ENCODE measurements at regions not wholly inside any gene's neighbourhood (a gene's known extent, or its start where the extent isn't known, plus 50 kb on each side); places are given as distances from the start of the nearest gene placed in this dataset.
"Not testable (repeated sequence)": the region's sequence is repeated elsewhere in the genome, so short reads cannot be mapped to it uniquely, and the experiment has no call there.

GRCh38 chr7:149714081-149714909 lies 59.1 kb downstream of the ZNF467 start:
- Histone ChIP-seq H3K4me3 (ENCODE audit: low read length) (peak overlapping the region; percentile 84), H3K9ac (ENCODE audit: low read length) (peak overlapping the region; percentile 81), H3K27me3 (replicated peaks; ENCODE audit: control insufficient read depth, insufficient read depth, low read length) (no peaks in the 10 kb centered on the region), H3K36me3 (ENCODE audit: control insufficient read depth, insufficient read depth, low read length, severe bottlenecking) (no peaks in the 10 kb centered on the region), H3K4me1 (ENCODE audit: control insufficient read depth, insufficient read depth, low read length) (peaks cover 14% of the 10 kb centered on the region), H3K9me3 (ENCODE audit: control insufficient read depth, low read length) (peaks cover 20% of the 10 kb centered on the region)
- peak; percentile 97 for DNase-seq (ENCODE audit: low read depth)

GRCh38 chr7:149713731-149714068 lies 59.7 kb downstream of the ZNF467 start:
- H3K4me1 ChIP-seq (ENCODE audit: control insufficient read depth, insufficient read depth, low read length), result peaks cover 14% of the 10 kb centered on the region
- no peak for DNase-seq (ENCODE audit: low read depth)
- peak overlapping the region; percentile 84 for H3K4me3 ChIP-seq (ENCODE audit: low read length)
- H3K27me3 ChIP-seq (replicated peaks; ENCODE audit: control insufficient read depth, insufficient read depth, low read length), result no peaks in the 10 kb centered on the region
- H3K36me3 ChIP-seq (ENCODE audit: control insufficient read depth, insufficient read depth, low read length, severe bottlenecking), result no peaks in the 10 kb centered on the region
- H3K9me3 ChIP-seq (ENCODE audit: control insufficient read depth, low read length), result peaks cover 21% of the 10 kb centered on the region
- peak overlapping the region; percentile 81 for H3K9ac ChIP-seq (ENCODE audit: low read length)

DNA sequence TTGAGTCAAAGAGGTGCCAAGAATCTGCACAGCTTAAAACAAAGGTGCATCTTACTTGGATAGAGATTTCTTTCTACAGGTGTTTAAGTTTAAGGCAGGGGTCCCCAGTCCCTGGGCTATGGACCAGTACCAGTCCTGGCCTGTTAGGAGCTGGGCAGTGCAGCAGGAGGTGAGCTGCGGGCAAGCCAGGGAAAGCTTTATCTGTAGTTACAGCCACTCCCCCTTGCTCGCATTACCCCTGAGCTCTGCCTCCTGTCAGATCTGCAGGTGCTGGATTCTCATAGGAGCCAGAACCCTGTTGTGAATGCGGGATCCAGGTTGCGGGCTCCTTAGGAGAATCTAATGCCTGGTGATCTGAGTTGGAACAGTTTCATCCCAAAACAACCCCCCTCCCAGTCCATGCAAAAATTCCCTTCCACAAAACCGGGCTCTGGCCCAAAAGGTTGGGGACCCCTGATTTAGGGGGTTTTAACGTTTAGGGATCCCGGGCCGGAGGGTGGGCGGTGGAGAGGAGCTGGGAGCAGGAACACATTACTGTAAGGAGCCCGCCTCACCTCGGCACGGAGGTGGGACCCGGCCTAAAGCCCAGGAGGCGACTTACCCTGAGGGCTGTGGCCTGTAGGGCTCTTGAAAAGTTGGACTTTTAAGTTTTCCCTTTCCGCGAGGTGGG lies 60.2 kb downstream of the ZNF467 start:
- Histone ChIP-seq H3K9ac (ENCODE audit: low read length) (no peak overlapping the region), H3K27me3 (replicated peaks; ENCODE audit: control insufficient read depth, insufficient read depth, low read length) (no peaks in the 10 kb centered on the region), H3K4me1 (ENCODE audit: control insufficient read depth, insufficient read depth, low read length) (peaks cover 14% of the 10 kb centered on the region), H3K9me3 (ENCODE audit: control insufficient read depth, low read length) (peaks cover 23% of the 10 kb centered on the region), H3K36me3 (ENCODE audit: control insufficient read depth, insufficient read depth, low read length, severe bottlenecking) (no peaks in the 10 kb centered on the region), H3K4me3 (ENCODE audit: low read length) (no peak overlapping the region)
- no peak for DNase-seq (ENCODE audit: low read depth)

- Histone ChIP-seq H3K27me3 (replicated peaks; ENCODE audit: control insufficient read depth, insufficient read depth, low read length) (peaks cover 9% of the 10 kb centered on the region), H3K36me3 (ENCODE audit: control insufficient read depth, insufficient read depth, low read length, severe bottlenecking) (no peaks in the 10 kb centered on the region), H3K9me3 (ENCODE audit: control insufficient read depth, low read length) (peaks cover 23% of the 10 kb centered on the region), H3K9ac (ENCODE audit: low read length) (no peak overlapping the region), H3K4me1 (ENCODE audit: control insufficient read depth, insufficient read depth, low read length) (no peaks in the 10 kb centered on the region), H3K4me3 (ENCODE audit: low read length) (no peak overlapping the region)
- no peak for DNase-seq (ENCODE audit: low read depth)
Measured at GRCh38 chr7:149708026-149708425, 65.4 kb downstream of the ZNF467 start.

DNA sequence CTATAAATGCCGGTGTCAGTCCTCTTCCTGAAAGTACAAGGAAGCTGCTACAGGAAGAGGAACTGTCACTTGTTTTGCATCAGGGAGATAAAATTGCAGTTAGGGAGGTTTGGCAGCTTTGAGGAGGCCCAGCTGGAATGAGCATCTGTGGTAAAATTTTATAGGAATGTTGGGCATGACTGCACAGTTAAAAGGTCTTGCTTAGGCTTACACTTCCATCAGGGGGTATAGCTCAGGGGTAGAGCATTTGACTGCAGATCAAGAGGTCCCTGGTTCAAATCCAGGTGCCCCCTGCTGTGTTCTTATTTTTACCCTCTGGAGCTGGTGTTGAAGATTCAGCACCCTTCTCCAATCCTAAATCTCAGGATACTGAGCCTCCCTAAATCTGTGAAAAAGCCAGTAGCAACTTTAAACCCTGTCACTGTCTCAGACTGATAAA lies 65.9 kb downstream of the ZNF467 start:
- H3K27me3 ChIP-seq (replicated peaks; ENCODE audit: control insufficient read depth, insufficient read depth, low read length), result peaks cover 14% of the 10 kb centered on the region
- peaks cover 23% of the 10 kb centered on the region for H3K9me3 ChIP-seq (ENCODE audit: control insufficient read depth, low read length)
- DNase-seq (ENCODE audit: low read depth), result no peak
- H3K4me3 ChIP-seq (ENCODE audit: low read length), result no peak overlapping the region
- H3K9ac ChIP-seq (ENCODE audit: low read length), result no peak overlapping the region
- H3K4me1 ChIP-seq (ENCODE audit: control insufficient read depth, insufficient read depth, low read length), result no peaks in the 10 kb centered on the region
- H3K36me3 ChIP-seq (ENCODE audit: control insufficient read depth, insufficient read depth, low read length, severe bottlenecking), result no peaks in the 10 kb centered on the region

- Histone ChIP-seq H3K9me3 (ENCODE audit: control insufficient read depth, low read length) (peaks cover 16% of the 10 kb centered on the region), H3K9ac (ENCODE audit: low read length) (no peak overlapping the region), H3K36me3 (ENCODE audit: control insufficient read depth, insufficient read depth, low read length, severe bottlenecking) (no peaks in the 10 kb centered on the region), H3K4me3 (ENCODE audit: low read length) (no peak overlapping the region), H3K27me3 (replicated peaks; ENCODE audit: control insufficient read depth, insufficient read depth, low read length) (peaks cover 16% of the 10 kb centered on the region), H3K4me1 (ENCODE audit: control insufficient read depth, insufficient read depth, low read length) (no peaks in the 10 kb centered on the region)
- DNase-seq (ENCODE audit: low read depth), result no peak
Measured at GRCh38 chr7:149706398-149706797, 67.0 kb downstream of the ZNF467 start.

- Histone ChIP-seq H3K9ac (ENCODE audit: low read length) (no peak overlapping the region), H3K36me3 (ENCODE audit: control insufficient read depth, insufficient read depth, low read length, severe bottlenecking) (no peaks in the 10 kb centered on the region)
- DNase-seq (ENCODE audit: low read depth), result peak; percentile 48
Measured at GRCh38 chr7:149704507-149704906, 68.9 kb downstream of the ZNF467 start.

GRCh38 chr7:149703044-149703650 lies 70.2 kb downstream of the ZNF467 start:
- H3K9me3 ChIP-seq (ENCODE audit: control insufficient read depth, low read length), result peaks cover 5% of the 10 kb centered on the region
- no peak overlapping the region for H3K9ac ChIP-seq (ENCODE audit: low read length)
- DNase-seq (ENCODE audit: low read depth), result no peak

More at GRCh38 chr7:149704507-149704906, 68.9 kb downstream of the ZNF467 start:
- peaks cover 16% of the 10 kb centered on the region for H3K27me3 ChIP-seq (replicated peaks; ENCODE audit: control insufficient read depth, insufficient read depth, low read length)
- H3K4me3 ChIP-seq (ENCODE audit: low read length), result no peak overlapping the region
- H3K9me3 ChIP-seq (ENCODE audit: control insufficient read depth, low read length), result peaks cover 3% of the 10 kb centered on the region
- H3K4me1 ChIP-seq (ENCODE audit: control insufficient read depth, insufficient read depth, low read length), result no peaks in the 10 kb centered on the region

GRCh38 chr7:149701495-149702240 lies 71.7 kb downstream of the ZNF467 start:
- no peak overlapping the region for H3K4me3 ChIP-seq (ENCODE audit: low read length)
- DNase-seq (ENCODE audit: low read depth), result no peak
- H3K4me1 ChIP-seq (ENCODE audit: control insufficient read depth, insufficient read depth, low read length), result no peaks in the 10 kb centered on the region
- H3K9me3 ChIP-seq (ENCODE audit: control insufficient read depth, low read length), result peaks cover 12% of the 10 kb centered on the region
- peaks cover 10% of the 10 kb centered on the region for H3K27me3 ChIP-seq (replicated peaks; ENCODE audit: control insufficient read depth, insufficient read depth, low read length)
- no peaks in the 10 kb centered on the region for H3K36me3 ChIP-seq (ENCODE audit: control insufficient read depth, insufficient read depth, low read length, severe bottlenecking)
- no peak overlapping the region for H3K9ac ChIP-seq (ENCODE audit: low read length)

More at GRCh38 chr7:149703044-149703650, 70.2 kb downstream of the ZNF467 start:
- Histone ChIP-seq H3K4me3 (ENCODE audit: low read length) (no peak overlapping the region), H3K27me3 (replicated peaks; ENCODE audit: control insufficient read depth, insufficient read depth, low read length) (peaks cover 16% of the 10 kb centered on the region), H3K36me3 (ENCODE audit: control insufficient read depth, insufficient read depth, low read length, severe bottlenecking) (no peaks in the 10 kb centered on the region), H3K4me1 (ENCODE audit: control insufficient read depth, insufficient read depth, low read length) (no peaks in the 10 kb centered on the region)

- not testable (repeated sequence) for DNase-seq (ENCODE audit: low read depth); H3K9ac ChIP-seq (ENCODE audit: low read length); H3K36me3 ChIP-seq (ENCODE audit: control insufficient read depth, insufficient read depth, low read length, severe bottlenecking); H3K27me3 ChIP-seq (replicated peaks; ENCODE audit: control insufficient read depth, insufficient read depth, low read length); H3K4me1 ChIP-seq (ENCODE audit: control insufficient read depth, insufficient read depth, low read length); H3K4me3 ChIP-seq (ENCODE audit: low read length)
- peaks cover 17% of the 10 kb centered on the region for H3K9me3 ChIP-seq (ENCODE audit: control insufficient read depth, low read length)
Measured at GRCh38 chr7:149697767-149698166, 75.6 kb downstream of the ZNF467 start.

DNA sequence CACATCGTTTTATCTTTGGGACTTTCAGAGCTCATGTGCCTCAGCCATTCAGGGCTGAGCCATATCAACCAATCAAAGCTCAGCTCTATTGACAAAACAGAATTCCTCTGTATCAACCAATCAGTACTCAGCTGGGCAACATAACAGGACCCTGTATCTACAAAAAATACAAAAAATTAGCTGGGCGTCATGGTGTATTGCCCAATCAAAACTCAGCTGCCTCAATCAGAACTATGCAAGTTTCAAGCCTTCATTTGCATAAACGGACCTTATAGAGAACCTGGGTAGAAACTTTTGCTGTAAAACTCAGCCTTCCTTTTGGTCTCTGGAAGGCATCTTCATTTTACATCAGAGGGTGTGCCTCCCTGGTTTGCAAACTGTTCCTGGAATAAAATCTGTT lies 77.1 kb downstream of the ZNF467 start:
- Histone ChIP-seq H3K4me3 (ENCODE audit: low read length) (no peak overlapping the region), H3K4me1 (ENCODE audit: control insufficient read depth, insufficient read depth, low read length) (peaks cover 5% of the 10 kb centered on the region), H3K27me3 (replicated peaks; ENCODE audit: control insufficient read depth, insufficient read depth, low read length) (no peaks in the 10 kb centered on the region), H3K9ac (ENCODE audit: low read length) (no peak overlapping the region), H3K36me3 (ENCODE audit: control insufficient read depth, insufficient read depth, low read length, severe bottlenecking) (no peaks in the 10 kb centered on the region), H3K9me3 (ENCODE audit: control insufficient read depth, low read length) (peaks cover 17% of the 10 kb centered on the region)
- DNase-seq (ENCODE audit: low read depth), result no peak
